ENCODE measurements at regions not wholly inside any gene's neighbourhood (a gene's known extent, or its start where the extent isn't known, plus 50 kb on each side); places are given as distances from the start of the nearest gene placed in this dataset.
A peak's percentile ranks its signal among the peaks of the same experiment; 100 is the strongest.

DNA sequence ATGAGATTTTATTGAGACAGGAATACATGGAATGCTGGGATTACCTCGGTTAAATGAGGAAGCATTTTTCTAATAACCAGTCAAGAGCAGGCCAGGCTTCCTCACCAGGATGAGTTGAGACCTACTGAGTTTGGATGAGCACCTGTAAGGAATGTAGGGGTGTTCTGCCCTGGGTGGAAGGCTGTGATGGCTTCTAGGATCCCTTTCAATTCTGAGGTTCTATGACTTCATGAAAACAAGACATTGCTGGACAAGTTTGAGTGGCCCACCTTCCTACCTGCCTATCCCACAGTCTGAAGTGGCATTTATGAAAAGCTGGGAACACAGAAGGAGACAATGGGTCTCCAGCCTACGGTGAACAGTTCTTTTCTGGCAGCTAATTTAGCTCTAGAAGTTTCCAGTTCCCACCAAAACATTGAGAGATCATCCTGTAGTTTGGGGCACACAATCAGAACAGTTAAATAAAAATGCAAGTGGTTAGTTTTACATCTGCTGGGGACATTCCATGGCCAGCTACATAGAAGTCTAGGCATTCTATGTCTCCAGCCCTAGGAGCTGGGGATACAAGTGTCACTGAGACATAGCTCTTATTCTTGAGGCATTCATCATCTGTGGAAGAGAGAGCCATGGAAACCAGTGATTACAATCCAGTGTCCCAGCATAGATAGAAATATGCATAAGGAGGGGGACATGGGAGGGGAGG is 51.3 kb upstream of the TSPAN2 start:
- peak; percentile 27 for DNase-seq (ENCODE audit: low spot score)

DNA sequence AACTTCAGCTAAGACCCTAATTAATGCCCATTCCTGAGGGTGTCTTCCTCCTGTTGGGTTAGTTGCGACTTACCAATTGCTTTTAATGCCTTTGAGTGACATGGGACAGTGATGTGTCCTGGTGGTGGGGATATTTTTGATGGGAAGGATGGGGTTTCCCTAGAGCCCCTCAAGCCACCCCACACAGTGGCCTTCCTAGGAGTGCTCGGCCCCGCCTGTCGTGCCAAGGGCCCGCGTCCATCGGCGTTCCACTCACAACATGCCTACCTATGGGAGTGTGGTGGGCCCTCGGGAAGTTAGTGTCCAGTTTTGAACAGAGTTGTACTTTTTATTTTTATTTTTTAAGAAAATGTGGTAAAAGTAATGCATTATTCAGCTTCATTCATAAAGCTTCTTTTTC is 50.1 kb upstream of the TSPAN2 start:
- no peak for DNase-seq (ENCODE audit: low spot score)
